ENCODE measurements at regions not wholly inside any gene's neighbourhood (a gene's known extent, or its start where the extent isn't known, plus 50 kb on each side); places are given as distances from the start of the nearest gene placed in this dataset.

GRCh38 chr11:113623114-113623513 lies 83.0 kb downstream of the TMPRSS5 start:
- CTCF ChIA-PET = no interaction called here
- Mint-ChIP-seq H3K9me3 (peaks cover 0 to 21% (median 10%) of the 10 kb centered on the region in 11 donors), H3K27me3 (peaks cover 4 to 45% (median 40%) of the 10 kb centered on the region in 5 donors), H3K27ac (no peak overlapping the region), H3K4me1 (no peaks in the 10 kb centered on the region), H3K4me3 (no peak overlapping the region), H3K36me3 (no peaks in the 10 kb centered on the region)
- H3K27ac ChIP-seq (ENCODE audit: low read depth, low read length) = no peak overlapping the region
- no peak for ATAC-seq
- H3K36me3 ChIP-seq (ENCODE audit: control insufficient read depth in 2 of 3, insufficient read depth in 3 of 3, low read length in 3 of 3) = no peaks in the 10 kb centered on the region
- no peaks in the 10 kb centered on the region for H3K27me3 ChIP-seq (ENCODE audit: control insufficient read depth in 2 of 2, insufficient read depth in 2 of 2, low read length in 2 of 2)
- intact Hi-C loops (cut with micrococcal nuclease) = no loop called here
- H3K4me3 ChIP-seq (ENCODE audit: low read length) = no peak overlapping the region
- peaks cover 0 to 3% (median 0%) of the 10 kb centered on the region in 3 experiments for H3K9me3 ChIP-seq (ENCODE audit: control insufficient read depth in 2 of 3, low read length in 3 of 3)
- DNase-seq = no peak
- POLR2A ChIA-PET = no interaction called here
- H3K4me1 ChIP-seq (ENCODE audit: control insufficient read depth in 2 of 2, insufficient read depth in 2 of 2, low read length in 2 of 2) = no peaks in the 10 kb centered on the region

GRCh38 chr11:113618360-113618759 lies 87.7 kb downstream of the TMPRSS5 start:
- no peaks in the 10 kb centered on the region for H3K36me3 ChIP-seq (ENCODE audit: control insufficient read depth in 2 of 3, insufficient read depth in 3 of 3, low read length in 3 of 3)
- intact Hi-C loops (cut with micrococcal nuclease) = no loop called here
- no peaks in the 10 kb centered on the region for H3K4me1 ChIP-seq (ENCODE audit: control insufficient read depth in 2 of 2, insufficient read depth in 2 of 2, low read length in 2 of 2)
- Mint-ChIP-seq H3K4me1 (no peaks in the 10 kb centered on the region), H3K36me3 (peaks cover 0 to 5% (median 0%) of the 10 kb centered on the region in 5 donors), H3K9me3 (peaks cover 0 to 21% (median 8%) of the 10 kb centered on the region in 11 donors), H3K27me3 (peaks cover 20 to 36% (median 31%) of the 10 kb centered on the region in 5 donors), H3K4me3 (no peak overlapping the region), H3K27ac (no peak overlapping the region)
- H3K9me3 ChIP-seq (ENCODE audit: control insufficient read depth in 2 of 3, low read length in 3 of 3) = peaks cover 0 to 3% (median 0%) of the 10 kb centered on the region in 3 experiments
- no peak overlapping the region for H3K4me3 ChIP-seq (ENCODE audit: low read length)
- H3K27ac ChIP-seq (ENCODE audit: low read depth, low read length) = no peak overlapping the region
- ChIA-PET CTCF (no interaction called here), POLR2A (no interaction called here)
- H3K27me3 ChIP-seq (ENCODE audit: control insufficient read depth in 2 of 2, insufficient read depth in 2 of 2, low read length in 2 of 2) = no peaks in the 10 kb centered on the region
- no peak for DNase-seq
- no peak for ATAC-seq

- no peaks in the 10 kb centered on the region for H3K36me3 ChIP-seq (ENCODE audit: control insufficient read depth in 2 of 3, insufficient read depth in 3 of 3, low read length in 3 of 3)
- intact Hi-C loops (cut with micrococcal nuclease) = no loop called here
- Mint-ChIP-seq H3K9me3 (peaks cover 0 to 14% (median 5%) of the 10 kb centered on the region in 11 donors), H3K27me3 (peaks cover 9 to 24% (median 18%) of the 10 kb centered on the region in 5 donors), H3K4me3 (no peak overlapping the region), H3K27ac (no peak overlapping the region), H3K4me1 (no peaks in the 10 kb centered on the region), H3K36me3 (peaks cover 0 to 5% (median 0%) of the 10 kb centered on the region in 5 donors)
- ATAC-seq = no peak
- CTCF ChIA-PET = no interaction called here
- no peak overlapping the region for H3K4me3 ChIP-seq (ENCODE audit: low read length)
- H3K9me3 ChIP-seq (ENCODE audit: control insufficient read depth in 2 of 3, low read length in 3 of 3) = no peaks in the 10 kb centered on the region
- POLR2A ChIA-PET = no interaction called here
- no peaks in the 10 kb centered on the region for H3K27me3 ChIP-seq (ENCODE audit: control insufficient read depth in 2 of 2, insufficient read depth in 2 of 2, low read length in 2 of 2)
- H3K27ac ChIP-seq (ENCODE audit: low read depth, low read length) = no peak overlapping the region
- no peaks in the 10 kb centered on the region for H3K4me1 ChIP-seq (ENCODE audit: control insufficient read depth in 2 of 2, insufficient read depth in 2 of 2, low read length in 2 of 2)
- no peak for DNase-seq
These were observed 90.3 kb downstream of the TMPRSS5 start for GRCh38 chr11:113615773-113616172.

- no peak overlapping the region for H3K4me3 ChIP-seq (ENCODE audit: low read length)
- Mint-ChIP-seq H3K27ac (no peak overlapping the region), H3K27me3 (peaks cover 9 to 23% (median 18%) of the 10 kb centered on the region in 5 donors), H3K36me3 (peaks cover 0 to 5% (median 0%) of the 10 kb centered on the region in 5 donors), H3K9me3 (peaks cover 0 to 12% (median 5%) of the 10 kb centered on the region in 11 donors), H3K4me3 (no peak overlapping the region), H3K4me1 (no peaks in the 10 kb centered on the region)
- intact Hi-C loops (cut with micrococcal nuclease) = no loop called here
- H3K27me3 ChIP-seq (ENCODE audit: control insufficient read depth in 2 of 2, insufficient read depth in 2 of 2, low read length in 2 of 2) = no peaks in the 10 kb centered on the region
- no peak for DNase-seq
- H3K4me1 ChIP-seq (ENCODE audit: control insufficient read depth in 2 of 2, insufficient read depth in 2 of 2, low read length in 2 of 2) = no peaks in the 10 kb centered on the region
- ChIA-PET POLR2A (no interaction called here), CTCF (no interaction called here)
- ATAC-seq = no peak
- H3K36me3 ChIP-seq (ENCODE audit: control insufficient read depth in 2 of 3, insufficient read depth in 3 of 3, low read length in 3 of 3) = no peaks in the 10 kb centered on the region
- H3K9me3 ChIP-seq (ENCODE audit: control insufficient read depth in 2 of 3, low read length in 3 of 3) = no peaks in the 10 kb centered on the region
- H3K27ac ChIP-seq (ENCODE audit: low read depth, low read length) = no peak overlapping the region
These were observed 91.0 kb downstream of the TMPRSS5 start for GRCh38 chr11:113615098-113615497.

- Histone ChIP-seq H3K27me3 (ENCODE audit: control insufficient read depth in 2 of 2, insufficient read depth in 2 of 2, low read length in 2 of 2) (no peaks in the 10 kb centered on the region), H3K27ac (ENCODE audit: low read depth, low read length) (no peak overlapping the region), H3K4me1 (ENCODE audit: control insufficient read depth in 2 of 2, insufficient read depth in 2 of 2, low read length in 2 of 2) (no peaks in the 10 kb centered on the region), H3K4me3 (ENCODE audit: low read length) (no peak overlapping the region), H3K36me3 (ENCODE audit: control insufficient read depth in 2 of 3, insufficient read depth in 3 of 3, low read length in 3 of 3) (no peaks in the 10 kb centered on the region), H3K9me3 (ENCODE audit: control insufficient read depth in 2 of 3, low read length in 3 of 3) (no peaks in the 10 kb centered on the region)
- Mint-ChIP-seq H3K36me3 (peaks cover 0 to 5% (median 0%) of the 10 kb centered on the region in 5 donors), H3K27ac (no peak overlapping the region), H3K4me1 (no peaks in the 10 kb centered on the region), H3K4me3 (no peak overlapping the region), H3K27me3 (peaks cover 9 to 23% (median 18%) of the 10 kb centered on the region in 5 donors), H3K9me3 (peaks cover 0 to 6% (median 1%) of the 10 kb centered on the region in 11 donors)
- POLR2A ChIA-PET = no interaction called here
- CTCF ChIA-PET = no interaction called here
- intact Hi-C loops (cut with micrococcal nuclease) = no loop called here
- ATAC-seq (no peak), DNase-seq (no peak)
These were observed 92.0 kb downstream of the TMPRSS5 start for GRCh38 chr11:113614097-113614496.

GRCh38 chr11:113613619-113614018 lies 92.5 kb downstream of the TMPRSS5 start:
- Mint-ChIP-seq H3K9me3 (peaks cover 0 to 5% (median 0%) of the 10 kb centered on the region in 11 donors), H3K27ac (no peak overlapping the region), H3K4me1 (no peaks in the 10 kb centered on the region), H3K27me3 (peaks cover 9 to 23% (median 18%) of the 10 kb centered on the region in 5 donors), H3K4me3 (no peak overlapping the region), H3K36me3 (peaks cover 0 to 5% (median 0%) of the 10 kb centered on the region in 5 donors)
- CTCF ChIA-PET = no interaction called here
- Histone ChIP-seq H3K36me3 (ENCODE audit: control insufficient read depth in 2 of 3, insufficient read depth in 3 of 3, low read length in 3 of 3) (no peaks in the 10 kb centered on the region), H3K4me3 (ENCODE audit: low read length) (no peak overlapping the region), H3K4me1 (ENCODE audit: control insufficient read depth in 2 of 2, insufficient read depth in 2 of 2, low read length in 2 of 2) (no peaks in the 10 kb centered on the region), H3K9me3 (ENCODE audit: control insufficient read depth in 2 of 3, low read length in 3 of 3) (no peaks in the 10 kb centered on the region), H3K27ac (ENCODE audit: low read depth, low read length) (no peak overlapping the region), H3K27me3 (ENCODE audit: control insufficient read depth in 2 of 2, insufficient read depth in 2 of 2, low read length in 2 of 2) (no peaks in the 10 kb centered on the region)
- DNase-seq (no peak), ATAC-seq (no peak)
- intact Hi-C loops (cut with micrococcal nuclease) = no loop called here
- POLR2A ChIA-PET = no interaction called here

GRCh38 chr11:113604186-113604585 lies 101.9 kb downstream of the TMPRSS5 start:
- CTCF ChIA-PET = no interaction called here
- H3K27ac Mint-ChIP-seq = no peak overlapping the region
- ATAC-seq (no peak), DNase-seq (no peak)
- no peaks in the 10 kb centered on the region for H3K4me1 Mint-ChIP-seq
- POLR2A ChIA-PET = no interaction called here
- H3K4me3 ChIP-seq (ENCODE audit: low read length) = no peak overlapping the region
- peaks cover 10 to 41% (median 27%) of the 10 kb centered on the region in 5 donors for H3K27me3 Mint-ChIP-seq
- H3K4me1 ChIP-seq (ENCODE audit: control insufficient read depth in 2 of 2, insufficient read depth in 2 of 2, low read length in 2 of 2) = no peaks in the 10 kb centered on the region
- no peaks in the 10 kb centered on the region for H3K36me3 ChIP-seq (ENCODE audit: control insufficient read depth in 2 of 3, insufficient read depth in 3 of 3, low read length in 3 of 3)
- no peak overlapping the region for H3K4me3 Mint-ChIP-seq
- H3K9me3 Mint-ChIP-seq = peaks cover 0 to 19% (median 4%) of the 10 kb centered on the region in 11 donors
- H3K27me3 ChIP-seq (ENCODE audit: control insufficient read depth in 2 of 2, insufficient read depth in 2 of 2, low read length in 2 of 2) = peaks cover 2 to 5% of the 10 kb centered on the region in 2 donors
- H3K36me3 Mint-ChIP-seq = peaks cover 0 to 5% (median 0%) of the 10 kb centered on the region in 5 donors
- no peak overlapping the region for H3K27ac ChIP-seq (ENCODE audit: low read depth, low read length)
- H3K9me3 ChIP-seq (ENCODE audit: control insufficient read depth in 2 of 3, low read length in 3 of 3) = no peaks in the 10 kb centered on the region
- intact Hi-C loops (cut with micrococcal nuclease) = no loop called here

Measured in naive thymus-derived CD4-positive, alpha-beta T cell (primary cell).